Tibial nerve (tissue), 4 donors: ENCODE measurements at regions not wholly inside any gene's neighbourhood (a gene's known extent, or its start where the extent isn't known, plus 50 kb on each side); places are given as distances from the start of the nearest gene placed in this dataset.

Experiments used
- DNase-seq, 2 donors: peaks; one replicate each; pipeline ENCODE4 v3.0.0-alpha.2; 2019; ENCODE audit warnings: low spot score in 2 of 2
- H3K27ac ChIP-seq, 4 donors: fragments of 200-600 bp; sonication (generic) in 3 of 4; one replicate each; pipeline ENCODE4 v1.5.1; 2017 to 2019; ENCODE audit warnings: mild to moderate bottlenecking in 1 of 4
- H3K27me3 ChIP-seq, 2 donors: fragments of 200-600 bp; sonication (generic) in 1 of 2; one replicate each; pipeline versions ENCODE4 v1.5.1 to v1.6.0; 2017 to 2019
- H3K36me3 ChIP-seq, 3 donors: fragments of 200-600 bp; sonication (generic); one replicate each; pipeline ENCODE4 v1.5.1; 2018 to 2019
- H3K4me1 ChIP-seq, 4 donors: fragments of 200-600 bp; sonication (generic) in 3 of 4; one replicate each; pipeline ENCODE4 v1.5.1; 2017 to 2019
- H3K4me3 ChIP-seq, 4 donors: fragments of 200-600 bp; sonication (generic) in 3 of 4; one replicate each; pipeline ENCODE4 v1.5.1; 2017 to 2019; ENCODE audit warnings: mild to moderate bottlenecking in 1 of 4, moderate library complexity in 1 of 4
- H3K9me3 ChIP-seq, 4 donors: fragments of 200-600 bp; sonication (generic) in 3 of 4; one replicate each; pipeline ENCODE4 v1.5.1; 2017 to 2019
- EP300 ChIP-seq, 2 donors: sonication (generic); formaldehyde crosslinking; IDR thresholded peaks; one replicate each; pipeline ENCODE4 v1.6.1; 2017; ENCODE audit warnings: antibody characterized with exemption in 2 of 2, mild to moderate bottlenecking in 1 of 2
- POLR2A ChIP-seq, 2 donors: fragments of 450-650 bp; IDR thresholded peaks; one replicate each; pipeline ENCODE4 v1.6.1; 2017; ENCODE audit warnings: antibody characterized with exemption in 2 of 2, mild to moderate bottlenecking in 2 of 2, moderate library complexity in 2 of 2
- WGBS, 2 donors: methylation state at CpG; one replicate each; pipeline ENCODE4 v1.1.5; 2018; 5-methylcytosine and 5-hydroxymethylcytosine counted together
- TF ChIP-seq, protein P1 (sequence below), 5 experiments: fragments of 200-600 bp in 3 of 5; fragments of 450-650 bp in 2 of 5; sonication (generic) in 3 of 5; IDR thresholded peaks; one replicate each; pipeline ENCODE4 v1.5.1; 2016 to 2019; ENCODE audit warnings: antibody characterized with exemption in 5 of 5, mild to moderate bottlenecking in 3 of 5, moderate library complexity in 2 of 5

DNA sequence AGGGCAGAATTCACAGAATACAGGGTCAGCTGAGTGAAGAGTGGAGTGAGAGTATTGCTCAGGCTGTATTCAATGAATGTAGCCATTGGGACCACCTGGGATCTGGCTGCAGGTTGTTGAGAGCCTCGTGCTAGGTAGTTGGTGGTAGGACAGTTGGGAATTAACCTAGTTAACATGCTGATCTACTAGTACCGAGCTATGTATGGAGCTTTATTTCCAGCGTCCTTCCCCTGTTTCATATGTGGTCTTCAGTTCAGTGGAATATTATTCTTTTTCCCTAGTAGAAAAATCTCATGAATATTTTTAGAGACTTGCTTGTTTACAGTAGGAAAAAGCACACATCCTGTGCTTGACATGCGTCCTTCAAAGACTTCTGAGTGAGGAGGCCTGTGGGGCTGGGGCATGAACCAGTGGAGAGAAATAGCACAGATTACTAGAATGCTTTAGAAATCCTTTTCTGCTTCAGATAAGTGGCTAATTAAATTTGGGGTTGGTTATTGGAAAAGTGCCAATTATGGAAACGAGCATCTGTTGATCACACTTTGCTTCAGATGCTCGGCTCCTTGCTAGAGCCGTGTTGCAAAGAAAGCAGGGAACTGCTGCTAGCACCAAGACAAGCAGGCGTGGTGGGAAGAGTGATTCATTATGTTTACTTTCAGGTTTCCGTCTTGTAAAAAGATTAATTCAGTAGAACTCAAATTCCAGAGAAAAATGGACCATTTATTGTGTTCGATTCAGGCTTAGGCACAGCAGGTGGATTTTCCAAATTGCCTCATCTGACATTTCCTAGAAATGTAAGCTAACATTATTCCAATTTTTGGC, 53.6 kb downstream of the ARF6 start:
- 25 to 33% methylated on average over 10 of the region's 10 CpGs for WGBS, 2 donors
- no peaks in the 10 kb centered on the region for H3K36me3 ChIP-seq
- no peak for DNase-seq
- no peaks in the 10 kb centered on the region for H3K9me3 ChIP-seq
- peak overlapping the region in 2 of 4 donors; percentile 7 to 63 for H3K27ac ChIP-seq
- TF ChIP-seq, protein P1, sequence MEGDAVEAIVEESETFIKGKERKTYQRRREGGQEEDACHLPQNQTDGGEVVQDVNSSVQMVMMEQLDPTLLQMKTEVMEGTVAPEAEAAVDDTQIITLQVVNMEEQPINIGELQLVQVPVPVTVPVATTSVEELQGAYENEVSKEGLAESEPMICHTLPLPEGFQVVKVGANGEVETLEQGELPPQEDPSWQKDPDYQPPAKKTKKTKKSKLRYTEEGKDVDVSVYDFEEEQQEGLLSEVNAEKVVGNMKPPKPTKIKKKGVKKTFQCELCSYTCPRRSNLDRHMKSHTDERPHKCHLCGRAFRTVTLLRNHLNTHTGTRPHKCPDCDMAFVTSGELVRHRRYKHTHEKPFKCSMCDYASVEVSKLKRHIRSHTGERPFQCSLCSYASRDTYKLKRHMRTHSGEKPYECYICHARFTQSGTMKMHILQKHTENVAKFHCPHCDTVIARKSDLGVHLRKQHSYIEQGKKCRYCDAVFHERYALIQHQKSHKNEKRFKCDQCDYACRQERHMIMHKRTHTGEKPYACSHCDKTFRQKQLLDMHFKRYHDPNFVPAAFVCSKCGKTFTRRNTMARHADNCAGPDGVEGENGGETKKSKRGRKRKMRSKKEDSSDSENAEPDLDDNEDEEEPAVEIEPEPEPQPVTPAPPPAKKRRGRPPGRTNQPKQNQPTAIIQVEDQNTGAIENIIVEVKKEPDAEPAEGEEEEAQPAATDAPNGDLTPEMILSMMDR (IDR thresholded peaks at IDR 0.05), result no peak
- TF ChIP-seq POLR2A (IDR thresholded peaks at IDR 0.05), result no peak
- TF ChIP-seq EP300 (IDR thresholded peaks at IDR 0.05), result no peak
- peaks cover 0 to 15% (median 6%) of the 10 kb centered on the region in 4 donors for H3K4me1 ChIP-seq
- no peak overlapping the region for H3K4me3 ChIP-seq
- no peaks in the 10 kb centered on the region for H3K27me3 ChIP-seq

DNA sequence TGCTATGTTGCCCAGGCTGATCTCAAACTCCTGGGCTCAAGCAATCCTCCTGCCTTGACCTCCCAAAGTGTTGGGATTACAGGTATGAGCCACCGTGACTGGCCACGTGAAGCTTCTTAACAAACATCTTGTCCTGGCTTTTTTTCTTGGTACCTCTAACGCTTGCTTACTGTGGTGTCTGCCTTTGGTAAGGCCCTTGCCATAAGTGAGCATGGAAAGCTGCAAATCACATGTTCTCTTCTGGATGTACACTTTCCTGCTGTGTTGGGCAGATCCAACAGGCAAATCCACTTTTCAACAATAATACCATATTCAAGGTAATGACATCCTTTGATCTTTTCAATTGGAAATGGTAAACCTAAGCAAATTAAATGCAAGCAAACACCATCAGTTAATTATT, 54.6 kb downstream of the ARF6 start:
- no peaks in the 10 kb centered on the region for H3K9me3 ChIP-seq
- DNase-seq, result no peak
- no peaks in the 10 kb centered on the region for H3K36me3 ChIP-seq
- peaks cover 0 to 15% (median 6%) of the 10 kb centered on the region in 4 donors for H3K4me1 ChIP-seq
- H3K4me3 ChIP-seq, result no peak overlapping the region
- WGBS, 2 donors, result 88 to 89% methylated on average over 3 of the region's 3 CpGs
- no peak overlapping the region for H3K27ac ChIP-seq
- H3K27me3 ChIP-seq, result no peaks in the 10 kb centered on the region
- TF ChIP-seq EP300 (IDR thresholded peaks at IDR 0.05) (no peak), POLR2A (IDR thresholded peaks at IDR 0.05) (no peak)
- TF ChIP-seq, protein P1 (IDR thresholded peaks at IDR 0.05), result no peak

DNA sequence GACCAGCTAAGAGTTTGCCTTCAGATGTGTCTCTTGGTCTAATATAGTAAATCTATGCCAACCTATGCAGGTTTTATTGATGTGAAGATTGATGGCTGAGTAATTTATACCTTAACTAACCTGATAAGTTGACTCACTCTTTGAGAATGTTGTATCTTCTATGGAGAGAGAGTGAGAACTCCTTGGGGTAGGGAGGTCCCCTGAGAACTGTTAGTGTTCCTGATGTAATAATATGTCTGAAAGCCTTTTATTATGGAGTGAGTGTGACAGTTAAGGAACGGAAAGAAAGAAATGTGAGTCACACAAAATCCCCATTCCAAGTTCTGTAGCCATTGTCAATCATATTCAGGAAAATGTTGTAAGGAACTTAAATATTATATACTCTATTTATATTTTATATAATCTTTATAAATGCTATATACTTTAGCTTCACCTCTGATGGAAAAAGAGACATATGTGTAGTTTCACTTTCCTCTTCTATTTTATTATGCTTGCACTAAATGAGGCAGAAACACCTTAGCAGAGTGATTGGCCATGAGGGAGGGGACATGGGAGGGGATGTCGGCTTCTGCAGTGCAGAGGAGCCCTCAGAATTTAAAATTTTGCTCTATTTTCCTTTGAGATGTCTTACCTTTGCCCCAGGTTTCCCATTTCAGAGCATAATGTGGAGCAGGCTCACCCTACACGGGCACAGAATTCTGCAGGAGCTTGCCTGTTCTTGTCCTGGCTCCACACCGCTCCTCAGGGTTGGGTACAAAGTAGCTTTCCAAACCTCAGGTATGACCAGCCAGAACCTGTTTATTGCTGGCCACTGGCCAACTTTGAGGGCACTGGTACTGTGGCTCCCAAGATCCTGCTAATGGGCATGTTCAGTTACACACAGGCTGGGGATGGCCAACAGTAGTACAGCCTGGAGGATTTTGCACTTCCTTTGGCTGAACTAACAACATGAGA, 57.7 kb downstream of the ARF6 start:
- WGBS, 2 donors, result 83 to 85% methylated on average over 4 of the region's 4 CpGs
- H3K27ac ChIP-seq, result peak overlapping the region in 1 of 4 donors; percentile 40

DNA sequence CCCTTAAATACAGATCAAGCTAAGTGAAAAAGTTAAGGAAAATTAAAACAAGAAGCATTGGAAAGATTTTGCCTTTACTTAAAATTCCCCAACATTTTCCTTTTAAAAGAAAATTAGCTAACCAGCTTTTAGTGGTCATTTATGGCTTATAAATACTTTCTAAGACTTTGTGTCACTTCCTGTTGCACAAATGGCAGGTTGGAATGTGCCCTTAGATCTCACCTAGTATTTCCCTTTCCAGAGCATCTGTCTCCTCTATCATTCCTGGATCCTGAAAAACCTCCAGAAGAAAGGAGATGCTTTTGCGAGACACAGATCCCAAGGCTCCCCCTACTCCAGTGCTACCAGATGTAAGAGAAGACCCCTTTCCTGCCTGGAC, 58.3 kb downstream of the ARF6 start:
- WGBS, 2 donors, result 84 to 94% methylated on average over 1 of the region's 1 CpG
- no peaks in the 10 kb centered on the region for H3K9me3 ChIP-seq
- no peaks in the 10 kb centered on the region for H3K36me3 ChIP-seq
- no peak overlapping the region for H3K4me3 ChIP-seq
- peak overlapping the region in 1 of 4 donors; percentile 40 for H3K27ac ChIP-seq
- H3K27me3 ChIP-seq, result no peaks in the 10 kb centered on the region
- DNase-seq, result no peak
- TF ChIP-seq EP300 (IDR thresholded peaks at IDR 0.05) (no peak), POLR2A (IDR thresholded peaks at IDR 0.05) (no peak)
- TF ChIP-seq, protein P1 (IDR thresholded peaks at IDR 0.05), result no peak
- peaks cover 0 to 13% (median 6%) of the 10 kb centered on the region in 4 donors for H3K4me1 ChIP-seq

More for the DNA sequence above, 57.7 kb downstream of the ARF6 start:
- TF ChIP-seq EP300 (IDR thresholded peaks at IDR 0.05) (no peak), POLR2A (IDR thresholded peaks at IDR 0.05) (no peak)
- TF ChIP-seq, protein P1 (IDR thresholded peaks at IDR 0.05), result no peak
- Histone ChIP-seq H3K36me3 (no peaks in the 10 kb centered on the region), H3K4me3 (no peak overlapping the region), H3K9me3 (no peaks in the 10 kb centered on the region), H3K27me3 (no peaks in the 10 kb centered on the region), H3K4me1 (peaks cover 0 to 15% (median 6%) of the 10 kb centered on the region in 4 donors)
- no peak for DNase-seq
